GM12875 (cell line): ENCODE measurements at regions not wholly inside any gene's neighbourhood (a gene's known extent, or its start where the extent isn't known, plus 50 kb on each side); places are given as distances from the start of the nearest gene placed in this dataset.

ENCODE experiments used
- H3K4me3 ChIP-seq: one replicate; pipeline ENCODE4 v1.5.1; 2011; ENCODE audit warnings: low read depth, low read length, control low read depth
- TF ChIP-seq, protein P1 (sequence below): IDR thresholded peaks from 2 replicates; pipeline ENCODE4 v1.5.1; 2011; ENCODE audit warnings: low read depth, mild to moderate bottlenecking, control low read depth, inconsistent platforms, low read length, moderate library complexity, borderline replicate concordance; ENCODE audit not compliant: insufficient read depth

DNA sequence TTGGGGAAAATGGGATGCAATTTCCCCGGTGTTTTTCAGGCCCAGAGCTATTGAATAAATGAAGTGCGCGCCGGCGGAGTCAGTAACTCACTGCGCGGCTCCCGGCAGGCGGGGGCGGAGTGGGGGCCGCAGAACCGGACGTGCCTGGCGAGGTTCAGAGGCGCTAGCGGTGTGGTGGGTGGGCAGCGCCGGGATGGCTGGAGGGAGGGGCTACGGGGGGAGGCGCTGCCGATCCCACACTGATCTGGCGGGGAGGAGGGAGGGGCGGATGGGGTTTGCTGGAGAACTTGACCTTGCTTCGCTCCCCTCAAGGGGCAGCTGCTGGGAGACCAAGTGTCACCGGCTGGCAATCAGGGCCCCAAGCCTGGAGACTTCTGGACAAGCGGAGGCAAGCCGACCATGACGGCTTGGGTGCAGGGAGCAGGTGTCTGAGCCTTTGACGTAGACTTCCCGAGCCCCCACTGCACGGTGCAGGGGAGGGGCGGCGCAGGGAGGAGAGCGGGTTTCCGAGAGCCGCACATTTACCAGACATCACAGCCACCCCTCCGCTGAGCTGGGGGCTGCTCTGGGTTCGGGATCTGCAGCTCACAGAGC is 174.1 kb upstream of the RTL1 start:
- TF ChIP-seq, protein P1, sequence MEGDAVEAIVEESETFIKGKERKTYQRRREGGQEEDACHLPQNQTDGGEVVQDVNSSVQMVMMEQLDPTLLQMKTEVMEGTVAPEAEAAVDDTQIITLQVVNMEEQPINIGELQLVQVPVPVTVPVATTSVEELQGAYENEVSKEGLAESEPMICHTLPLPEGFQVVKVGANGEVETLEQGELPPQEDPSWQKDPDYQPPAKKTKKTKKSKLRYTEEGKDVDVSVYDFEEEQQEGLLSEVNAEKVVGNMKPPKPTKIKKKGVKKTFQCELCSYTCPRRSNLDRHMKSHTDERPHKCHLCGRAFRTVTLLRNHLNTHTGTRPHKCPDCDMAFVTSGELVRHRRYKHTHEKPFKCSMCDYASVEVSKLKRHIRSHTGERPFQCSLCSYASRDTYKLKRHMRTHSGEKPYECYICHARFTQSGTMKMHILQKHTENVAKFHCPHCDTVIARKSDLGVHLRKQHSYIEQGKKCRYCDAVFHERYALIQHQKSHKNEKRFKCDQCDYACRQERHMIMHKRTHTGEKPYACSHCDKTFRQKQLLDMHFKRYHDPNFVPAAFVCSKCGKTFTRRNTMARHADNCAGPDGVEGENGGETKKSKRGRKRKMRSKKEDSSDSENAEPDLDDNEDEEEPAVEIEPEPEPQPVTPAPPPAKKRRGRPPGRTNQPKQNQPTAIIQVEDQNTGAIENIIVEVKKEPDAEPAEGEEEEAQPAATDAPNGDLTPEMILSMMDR: no peak
- no peak overlapping the region for H3K4me3 ChIP-seq

DNA sequence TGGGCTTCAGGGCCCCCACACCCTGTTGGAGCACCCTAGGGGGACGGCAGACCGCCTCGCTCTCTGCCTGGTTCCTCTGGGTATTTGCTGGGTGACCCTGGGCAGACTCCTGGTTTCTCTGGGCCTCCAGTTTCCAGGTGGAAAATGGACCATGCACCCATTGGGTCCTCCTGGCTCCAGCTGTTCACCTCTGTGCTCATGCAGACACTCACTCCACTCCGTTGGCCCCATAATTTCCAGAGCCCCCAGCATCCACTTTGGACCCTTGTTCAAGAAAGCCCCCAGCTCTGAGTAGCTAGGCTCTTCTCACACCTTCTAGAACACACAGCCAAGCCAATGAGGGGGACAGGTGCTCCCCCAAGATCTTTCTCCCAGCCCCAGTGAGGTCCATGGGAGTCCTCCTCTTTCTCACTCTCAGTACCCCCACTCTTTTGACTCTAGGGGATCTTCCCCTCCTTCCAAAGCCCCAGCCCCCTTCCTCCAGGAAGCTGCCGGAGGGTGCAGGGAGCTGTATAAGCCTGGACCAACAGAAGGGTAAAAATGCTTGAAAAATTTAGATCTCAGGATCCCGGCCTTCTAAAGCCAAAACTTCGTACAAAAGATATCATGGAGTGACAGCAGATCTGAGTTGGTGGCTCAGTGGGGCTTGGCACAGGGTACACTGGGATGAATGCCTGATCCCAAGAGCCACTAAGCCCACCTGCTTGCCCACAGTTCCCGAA is 174.8 kb upstream of the RTL1 start:
- TF ChIP-seq, protein P1: no peak

DNA sequence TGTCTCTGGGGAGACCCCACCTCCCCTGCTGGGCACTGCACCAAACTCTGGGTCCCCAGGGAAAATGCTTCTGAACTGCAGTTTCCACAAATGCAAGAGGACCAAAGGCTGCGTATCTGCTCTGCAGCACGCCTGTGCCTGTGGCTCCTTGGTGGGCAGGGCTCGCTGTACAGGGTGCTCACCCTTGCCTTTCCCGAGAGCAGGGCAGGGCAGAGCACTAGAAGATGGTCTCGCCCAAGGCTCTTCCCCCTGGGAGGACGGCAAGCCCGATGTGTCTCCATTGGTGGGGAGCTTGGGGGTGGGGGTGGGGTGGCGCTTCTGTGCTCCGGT is 175.3 kb upstream of the RTL1 start:
- TF ChIP-seq, protein P1: no peak
- H3K4me3 ChIP-seq: no peak overlapping the region

More for the DNA sequence above, 174.8 kb upstream of the RTL1 start:
- no peak overlapping the region for H3K4me3 ChIP-seq

DNA sequence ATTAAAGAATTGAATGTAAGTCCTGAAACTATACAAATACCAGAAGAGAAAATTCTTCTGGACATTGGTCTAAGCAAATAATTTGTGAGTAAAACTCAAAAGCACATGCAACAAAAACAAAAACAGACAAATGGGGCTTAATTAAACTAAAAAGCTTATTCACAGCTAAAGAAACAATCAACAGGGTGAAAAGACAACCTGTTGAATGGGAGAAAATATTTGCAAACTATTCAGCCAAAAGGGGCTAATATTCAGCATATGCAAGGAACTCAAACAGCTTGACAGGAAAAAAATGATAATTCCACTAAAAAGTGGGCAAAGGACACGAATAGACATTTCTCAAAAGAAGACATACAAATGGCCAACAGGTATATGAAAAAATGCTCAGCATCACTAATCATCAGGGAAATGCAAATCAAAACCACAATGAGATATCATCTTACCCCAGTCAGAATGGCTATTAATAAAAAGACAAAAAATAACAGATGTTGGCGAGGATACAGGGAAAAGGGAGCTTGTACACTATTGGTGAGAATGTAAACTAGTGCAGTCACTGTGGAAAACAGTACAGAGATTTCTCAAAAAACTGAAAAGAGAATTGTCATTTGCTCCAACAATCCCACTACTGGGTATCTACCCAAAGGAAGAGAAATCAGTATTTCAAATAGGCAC is 177.5 kb upstream of the RTL1 start:
- TF ChIP-seq, protein P1: no peak
- no peak overlapping the region for H3K4me3 ChIP-seq

DNA sequence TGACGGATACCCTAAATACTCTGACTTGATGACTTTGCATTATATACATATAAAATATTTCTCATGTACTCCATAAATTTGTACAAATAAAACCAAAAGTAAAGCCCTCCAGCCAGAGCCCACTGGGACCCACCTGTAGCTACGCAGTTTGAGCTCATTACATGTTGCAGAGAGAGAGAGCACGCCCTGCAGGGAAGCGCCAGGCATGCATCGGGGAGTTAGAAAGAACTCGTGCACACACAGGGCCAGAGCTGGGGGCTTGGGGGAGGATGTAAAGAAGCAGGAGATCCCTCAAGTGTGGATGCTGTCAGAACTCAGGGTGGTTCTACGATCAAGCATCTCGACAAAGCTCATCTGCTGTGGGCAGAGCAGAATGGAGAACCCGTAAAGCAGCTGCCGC is 178.5 kb upstream of the RTL1 start:
- TF ChIP-seq, protein P1: no peak
- no peak overlapping the region for H3K4me3 ChIP-seq

DNA sequence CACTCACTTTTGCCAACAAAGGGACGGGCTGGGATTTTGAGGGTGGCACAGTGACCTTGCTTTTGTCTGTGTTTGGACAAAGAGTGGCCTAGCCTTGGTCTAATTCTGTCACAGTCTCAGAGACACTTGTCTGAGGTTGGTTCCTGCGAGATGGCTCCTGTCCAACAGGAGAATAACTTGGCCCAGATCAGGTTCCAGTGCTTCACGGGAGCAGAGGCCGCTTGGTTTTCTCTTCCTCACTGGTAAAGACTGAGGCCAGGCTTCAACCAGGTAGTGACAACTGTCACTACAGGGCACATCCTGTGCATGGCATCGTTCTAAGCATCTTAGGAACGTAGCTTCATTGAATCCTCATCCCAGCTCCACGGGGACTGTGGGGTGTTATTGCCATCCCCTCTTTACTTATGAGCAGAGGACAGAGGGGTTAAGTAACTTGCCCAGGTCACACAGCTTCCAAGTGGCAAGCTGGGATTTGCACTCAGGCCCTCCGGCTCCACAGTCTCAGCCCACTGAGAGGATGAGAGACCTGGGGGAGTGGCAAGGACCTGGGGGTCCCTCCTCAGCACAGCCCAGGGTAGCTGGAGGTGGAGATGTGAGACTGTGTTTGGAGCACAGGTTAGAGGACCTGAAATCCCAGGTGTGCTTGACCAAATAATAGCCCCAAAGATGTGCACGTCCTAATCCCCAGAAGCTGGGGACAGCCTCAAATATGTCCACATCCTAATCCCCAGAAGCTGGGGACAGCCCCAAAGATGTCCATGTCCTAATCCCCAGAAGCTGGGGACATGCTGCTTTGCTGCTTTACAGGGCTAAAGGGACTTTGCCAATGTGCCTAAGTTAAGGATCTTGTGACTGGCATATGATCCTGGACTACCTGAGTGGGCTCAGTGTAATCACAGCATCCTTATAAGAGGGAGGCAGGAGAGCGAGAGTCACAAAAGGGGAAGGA is 179.2 kb upstream of the RTL1 start:
- TF ChIP-seq, protein P1: no peak
- H3K4me3 ChIP-seq: no peak overlapping the region
